Heart left ventricle (tissue), 16 donors: ENCODE measurements at regions not wholly inside any gene's neighbourhood (a gene's known extent, or its start where the extent isn't known, plus 50 kb on each side); places are given as distances from the start of the nearest gene placed in this dataset.
"Not testable (repeated sequence)": the region's sequence is repeated elsewhere in the genome, so short reads cannot be mapped to it uniquely, and the experiment has no call there.

Experiments
- ATAC-seq, 4 donors: fragments of 200-7000 bp; cut with Tn5 transposase; one replicate each; pipeline ENCODE4 v1.9.1; 2020 to 2022; ENCODE audit warnings: moderate library complexity in 4 of 4, mild to moderate bottlenecking in 3 of 4, moderate number of reproducible peaks in 1 of 4
- DNase-seq, 5 donors: peaks; one replicate each; pipeline ENCODE4 v3.0.0-alpha.2; 2020
- H3K27ac ChIP-seq, 12 donors: fragments of 200-600 bp; sonication (generic) in 4 of 12; one replicate each; pipeline versions ENCODE4 v1.5.0 to v1.8.0; 2016 to 2022; ENCODE audit warnings: mild to moderate bottlenecking in 2 of 12
- H3K27me3 ChIP-seq, 9 donors: fragments of 200-600 bp; sonication (generic) in 2 of 9; one replicate each; pipeline versions ENCODE4 v1.5.1 to v1.8.0; 2016 to 2022; ENCODE audit warnings: mild to moderate bottlenecking in 3 of 9
- H3K36me3 ChIP-seq, 9 donors: fragments of 200-600 bp; sonication (generic) in 2 of 9; one replicate each; pipeline versions ENCODE4 v1.5.0 to v1.8.0; 2018 to 2022; ENCODE audit warnings: mild to moderate bottlenecking in 2 of 9
- H3K4me1 ChIP-seq, 12 donors: fragments of 200-600 bp; sonication (generic) in 4 of 12; one replicate each; pipeline versions ENCODE4 v1.5.0 to v1.8.0; 2016 to 2022; ENCODE audit warnings: mild to moderate bottlenecking in 3 of 12
- H3K4me3 ChIP-seq, 12 donors: fragments of 200-600 bp; sonication (generic) in 4 of 12; one replicate each; pipeline versions ENCODE4 v1.5.0 to v1.8.0; 2017 to 2022; ENCODE audit warnings: mild to moderate bottlenecking in 9 of 12, moderate library complexity in 4 of 12
- H3K9me3 ChIP-seq, 12 donors: fragments of 200-600 bp; sonication (generic) in 4 of 12; one replicate each; pipeline versions ENCODE4 v1.5.0 to v1.8.0; 2016 to 2022; ENCODE audit warnings: mild to moderate bottlenecking in 1 of 12
- POLR2A ChIP-seq, 2 donors: fragments of 450-650 bp; IDR thresholded peaks; one replicate each; pipeline ENCODE4 v1.6.1; 2017; ENCODE audit warnings: antibody characterized with exemption in 2 of 2, mild to moderate bottlenecking in 2 of 2, moderate library complexity in 2 of 2
- WGBS, 4 donors: extraction: QIAGEN DNeasy Blood & Tissue Kit in 2 of 4; methylation state at CpG; one replicate each; pipeline versions ENCODE4 v1.1.5 to v1.1.7; 2013 to 2018; 5-methylcytosine and 5-hydroxymethylcytosine counted together
- intact Hi-C, 10 donors: fragments of 100-400 bp; cut with DNase I; formaldehyde crosslinking; loops; one replicate each; pipeline versions ENCODE4 v1.11.1 to v1.14.2; 2022
- TF ChIP-seq, protein P1 (sequence below), 12 donors: fragments of 200-600 bp; sonication (generic) in 4 of 12; IDR thresholded peaks; one replicate each; pipeline versions ENCODE4 v1.5.0 to v1.8.0; 2018 to 2022; ENCODE audit warnings: antibody characterized with exemption in 12 of 12, mild to moderate bottlenecking in 5 of 12
- donor health status: ischemic (EF 13 %, LVEDD 7.1; RV severe dilation, severe dysfunction).
- donor health status: healthy with polysubstance abuse.
- donor health status: DM: no; HTN: yes; CAD: no.
- donor health status: DM: no; HTN: no; CAD: no.
- donor health status: ischemic (EF 25% LVEDD 6.9; RV normal size, moderate dysfunction).
- donor health status: ischemic (EF 25% LVEDD 5.7; RV mildly dilated, moderate dysfunction).
- donor health status: healthy.
- donor health status: DM: yes; HTN: yes; CAD: no.
- donor health status: ischemic (EF 35%, LVEDD 5.7; RV mildly dilated, moderate dysfunction).
- donor health status: nonischemic (EF 11% LVEDD 7.7; RV severe dilation, severe dysfunction).
- donor health status: DM: yes; HTN: yes; CAD: no.
- donor health status: PGD.
- donor health status: ischemic (EF 29% LVEDD 5.4; RV normal size, mild dysfunction).
- donor health status: nonischemic (EF 23%, LVEDD 6.1; RV moderate dilation, normal function).

DNA sequence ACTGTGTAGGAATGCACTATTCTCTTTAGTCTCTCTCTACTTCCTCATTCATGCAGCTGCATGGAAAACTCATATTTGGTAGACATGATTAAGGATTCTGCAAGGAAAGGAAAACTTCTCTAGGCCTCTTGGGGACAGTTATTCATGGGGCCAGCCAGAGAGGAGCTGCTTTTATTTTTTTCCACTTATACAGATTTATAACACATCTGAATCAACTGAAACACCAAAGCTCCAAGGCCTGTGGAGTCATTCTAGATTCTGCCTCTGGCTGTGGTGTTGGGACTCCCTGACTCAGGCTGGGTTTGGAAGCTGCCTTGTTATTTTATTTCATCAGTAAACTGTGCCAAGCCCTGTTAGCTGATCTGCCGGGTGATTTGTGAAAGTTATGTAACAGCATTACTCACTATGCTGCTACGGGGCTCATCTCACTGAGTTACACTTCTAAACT, 83.9 kb upstream of the EDEM3 start:
- Histone ChIP-seq H3K9me3 (peaks cover 0 to 6% (median 0%) of the 10 kb centered on the region in 12 donors), H3K4me3 (no peak overlapping the region), H3K27ac (peak overlapping the region; percentile 14 to 87 (median 74)), H3K36me3 (peaks cover 0 to 4% (median 0%) of the 10 kb centered on the region in 9 donors), H3K27me3 (no peaks in the 10 kb centered on the region), H3K4me1 (peaks cover 0 to 61% (median 33%) of the 10 kb centered on the region in 12 donors)
- DNase-seq = peak in 3 of 5 donors; percentile 44 to 66 (median 53)
- ATAC-seq = peak; percentile 74 to 92 (median 87)
- WGBS, 4 donors = 0 to 9% (median 5%) methylated on average over 2 of the region's 2 CpGs
- intact Hi-C loops = no loop called here
- TF ChIP-seq, protein P1, sequence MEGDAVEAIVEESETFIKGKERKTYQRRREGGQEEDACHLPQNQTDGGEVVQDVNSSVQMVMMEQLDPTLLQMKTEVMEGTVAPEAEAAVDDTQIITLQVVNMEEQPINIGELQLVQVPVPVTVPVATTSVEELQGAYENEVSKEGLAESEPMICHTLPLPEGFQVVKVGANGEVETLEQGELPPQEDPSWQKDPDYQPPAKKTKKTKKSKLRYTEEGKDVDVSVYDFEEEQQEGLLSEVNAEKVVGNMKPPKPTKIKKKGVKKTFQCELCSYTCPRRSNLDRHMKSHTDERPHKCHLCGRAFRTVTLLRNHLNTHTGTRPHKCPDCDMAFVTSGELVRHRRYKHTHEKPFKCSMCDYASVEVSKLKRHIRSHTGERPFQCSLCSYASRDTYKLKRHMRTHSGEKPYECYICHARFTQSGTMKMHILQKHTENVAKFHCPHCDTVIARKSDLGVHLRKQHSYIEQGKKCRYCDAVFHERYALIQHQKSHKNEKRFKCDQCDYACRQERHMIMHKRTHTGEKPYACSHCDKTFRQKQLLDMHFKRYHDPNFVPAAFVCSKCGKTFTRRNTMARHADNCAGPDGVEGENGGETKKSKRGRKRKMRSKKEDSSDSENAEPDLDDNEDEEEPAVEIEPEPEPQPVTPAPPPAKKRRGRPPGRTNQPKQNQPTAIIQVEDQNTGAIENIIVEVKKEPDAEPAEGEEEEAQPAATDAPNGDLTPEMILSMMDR (IDR thresholded peaks at IDR 0.05) = peak in 1 of 12 donors; percentile 9
- no peak for TF ChIP-seq POLR2A (IDR thresholded peaks at IDR 0.05)

DNA sequence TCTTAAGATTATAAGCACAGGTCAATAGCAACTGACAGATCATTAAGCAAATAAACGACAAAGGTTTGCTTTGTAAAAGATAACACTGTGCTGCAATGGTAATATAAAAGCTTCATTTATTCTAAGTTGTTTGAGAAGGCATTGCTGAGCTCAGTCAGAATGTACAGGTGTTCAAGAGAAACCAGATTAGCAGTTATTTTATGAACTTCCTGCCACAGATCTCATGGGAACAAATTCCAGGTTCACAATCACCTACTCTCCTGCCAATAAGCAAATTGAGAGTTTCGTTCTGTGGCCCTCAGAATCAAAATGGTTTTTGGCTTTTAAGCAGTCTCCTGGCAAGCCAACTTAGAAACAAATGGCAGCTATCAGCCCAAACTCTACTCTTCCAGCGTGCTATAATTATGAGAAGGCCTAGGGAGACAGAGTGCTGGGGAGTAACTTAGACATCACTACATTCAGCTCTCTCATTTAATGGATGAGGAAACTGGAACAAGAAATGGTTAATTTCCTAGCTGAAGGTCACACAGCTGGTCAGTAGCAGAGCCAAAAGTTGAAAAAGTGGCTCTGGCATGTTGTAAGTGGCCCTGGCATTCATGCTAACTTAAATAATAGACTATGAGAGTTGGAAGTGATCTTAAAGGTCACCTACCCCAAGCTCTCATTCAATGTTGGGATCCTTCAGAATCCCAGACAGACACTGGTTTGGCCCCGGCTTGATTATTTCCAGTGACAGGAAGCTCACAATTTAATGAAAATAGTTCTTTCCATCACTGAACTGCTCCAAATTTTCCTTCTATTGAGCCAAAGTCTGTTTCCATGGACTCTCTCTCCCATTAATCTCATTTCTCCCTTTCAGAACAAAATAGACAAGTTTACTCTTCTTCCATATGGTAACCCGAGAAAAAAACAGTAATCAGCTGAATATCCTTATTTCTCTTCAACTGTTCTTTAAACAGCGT, 82.6 kb upstream of the EDEM3 start:
- no peak for TF ChIP-seq POLR2A (IDR thresholded peaks at IDR 0.05)
- TF ChIP-seq, protein P1 (IDR thresholded peaks at IDR 0.05) = no peak
- Histone ChIP-seq H3K27ac (peak overlapping the region; percentile 14 to 87 (median 74)), H3K27me3 (no peaks in the 10 kb centered on the region), H3K36me3 (peaks cover 0 to 7% (median 0%) of the 10 kb centered on the region in 9 donors), H3K4me1 (peaks cover 0 to 55% (median 31%) of the 10 kb centered on the region in 12 donors), H3K4me3 (no peak overlapping the region), H3K9me3 (peaks cover 0 to 6% (median 0%) of the 10 kb centered on the region in 12 donors)
- ATAC-seq (peak in 3 of 4 donors; percentile 43 to 67 (median 49)), DNase-seq (no peak)
- WGBS, 4 donors = 37 to 51% (median 45%) methylated on average over 6 of the region's 6 CpGs
- intact Hi-C loops = no loop called here

DNA sequence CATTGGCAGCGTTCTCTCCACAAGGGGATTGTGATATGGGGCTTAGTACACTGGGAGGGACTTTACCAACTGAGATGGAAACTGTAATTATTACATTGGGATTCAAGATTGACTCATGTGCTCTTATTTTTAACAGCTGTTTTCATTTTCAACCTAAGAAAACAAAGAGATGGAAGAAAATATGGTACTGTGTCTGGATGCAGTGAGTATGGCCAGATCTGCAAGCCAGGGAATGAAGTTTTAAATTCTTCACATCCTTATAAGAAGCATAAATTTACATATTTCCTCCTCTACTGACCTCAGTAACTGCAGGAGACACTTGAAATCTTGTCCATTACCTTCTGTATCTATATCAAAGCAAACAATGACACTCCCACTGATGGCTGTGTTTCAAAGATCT, 81.5 kb upstream of the EDEM3 start:
- no peak for TF ChIP-seq POLR2A (IDR thresholded peaks at IDR 0.05)
- TF ChIP-seq, protein P1 (IDR thresholded peaks at IDR 0.05) = no peak
- 69 to 88% (median 77%) methylated on average over 1 of the region's 1 CpG for WGBS, 4 donors
- DNase-seq (no peak), ATAC-seq (no peak)
- Histone ChIP-seq H3K4me3 (no peak overlapping the region), H3K27ac (peak overlapping the region in 7 of 12 donors; percentile 72 to 87 (median 77)), H3K9me3 (peaks cover 0 to 6% (median 0%) of the 10 kb centered on the region in 12 donors), H3K36me3 (peaks cover 0 to 15% (median 4%) of the 10 kb centered on the region in 9 donors), H3K4me1 (peaks cover 0 to 48% (median 34%) of the 10 kb centered on the region in 12 donors), H3K27me3 (no peaks in the 10 kb centered on the region)
- intact Hi-C loops = no loop called here

DNA sequence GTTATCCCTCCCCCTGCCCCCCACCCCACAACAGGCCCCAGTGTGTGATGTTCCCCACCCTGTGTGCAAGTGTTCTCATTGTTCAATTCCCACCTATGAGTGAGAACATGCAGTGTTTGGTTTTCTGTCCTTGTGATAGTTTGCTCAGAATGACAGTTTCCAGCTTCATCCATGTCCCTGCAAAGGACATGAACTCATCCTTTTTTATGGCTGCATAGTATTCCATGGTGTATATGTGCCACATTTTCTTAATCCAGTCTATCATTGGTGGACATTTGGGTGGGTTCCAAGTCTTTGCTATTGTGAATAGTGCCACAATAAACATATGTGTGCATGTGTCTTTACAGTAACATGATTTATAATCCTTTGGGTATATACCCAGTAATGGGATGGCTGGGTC, 79.3 kb upstream of the EDEM3 start:
- H3K27me3 ChIP-seq, H3K9me3 ChIP-seq, DNase-seq, H3K27ac ChIP-seq, H3K4me3 ChIP-seq, ATAC-seq, intact Hi-C loops: not testable (repeated sequence)
- Histone ChIP-seq H3K36me3 (peaks cover 0 to 30% (median 16%) of the 10 kb centered on the region in 9 donors), H3K4me1 (peaks cover 0 to 44% (median 31%) of the 10 kb centered on the region in 12 donors)
